ENCODE measurements at regions not wholly inside any gene's neighbourhood (a gene's known extent, or its start where the extent isn't known, plus 50 kb on each side); places are given as distances from the start of the nearest gene placed in this dataset.

DNA sequence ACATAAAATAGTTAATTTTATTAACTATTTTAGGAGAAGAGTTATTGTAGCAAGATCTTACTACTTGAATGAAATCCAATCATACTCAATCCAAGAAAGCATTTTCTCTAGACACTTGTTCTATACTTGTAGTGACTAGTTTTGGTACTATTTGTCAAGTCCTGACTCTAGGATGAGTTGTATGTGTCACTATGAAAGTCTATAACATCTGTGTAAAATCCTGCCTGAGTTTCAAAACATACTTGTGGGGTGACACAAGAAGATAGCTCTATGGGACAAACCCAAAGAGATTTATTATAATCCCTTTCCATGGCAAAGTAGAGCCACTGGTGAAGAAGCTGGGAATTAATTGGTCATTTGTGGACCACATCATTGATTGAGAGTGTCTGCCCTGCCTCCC, 1042.2 kb upstream of the ADGRL4 start:
- TF ChIP-seq CTCF (IDR thresholded peaks at IDR 0.05) (no peak), POLR2A (IDR thresholded peaks at IDR 0.05) (no peak)
